GM18502 (cell line): ENCODE measurements at regions not wholly inside any gene's neighbourhood (a gene's known extent, or its start where the extent isn't known, plus 50 kb on each side); places are given as distances from the start of the nearest gene placed in this dataset.

Experiments used
- ATAC-seq: cut with Tn5 transposase; IDR thresholded peaks from one replicate; pipeline ENCODE4 v1.9.1; 2021; ENCODE audit warnings: mild to moderate bottlenecking; ENCODE audit not compliant: unreplicated experiment, poor library complexity

DNA sequence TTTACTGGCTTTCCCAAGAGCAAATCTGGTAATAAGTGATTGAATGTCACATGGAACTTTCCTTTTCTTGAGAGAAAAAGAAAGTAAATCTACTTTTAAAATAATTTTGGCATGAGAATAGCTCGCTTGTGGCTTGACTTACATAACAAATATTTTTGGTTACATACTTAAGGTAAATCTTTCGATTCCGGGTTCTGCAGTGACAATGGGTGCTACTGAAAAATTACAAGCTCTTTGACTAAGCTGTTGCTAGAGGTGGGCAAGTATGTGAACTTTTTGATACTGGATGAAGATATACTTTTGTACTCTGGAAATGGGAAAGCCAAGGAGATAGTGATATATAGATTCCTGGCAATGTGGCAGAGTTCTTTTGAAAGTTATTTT is 51.9 kb upstream of the OTOL1 start:
- no peak for ATAC-seq

- no peak for ATAC-seq
These were observed 52.5 kb upstream of the OTOL1 start for GRCh38 chr3:161443921-161444693.

DNA sequence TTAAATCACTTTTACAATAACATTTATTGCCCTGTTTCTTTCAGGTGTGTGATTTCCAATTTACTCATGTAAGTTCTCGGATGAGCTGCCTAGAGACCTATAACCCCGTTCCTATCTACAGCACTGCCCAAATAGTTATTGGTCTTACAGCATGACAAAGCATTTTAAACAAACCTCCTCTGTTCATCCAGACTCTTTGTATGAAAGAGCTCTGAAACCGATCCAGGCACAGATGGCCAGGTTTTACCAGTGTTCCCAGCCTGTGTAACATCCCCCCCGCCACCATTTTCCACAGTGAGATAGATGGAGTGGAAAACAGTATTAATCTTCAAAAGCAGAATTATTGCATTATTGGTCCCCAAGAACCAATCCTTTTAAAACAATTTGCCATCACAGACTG is 59.0 kb upstream of the SPTSSB start:
- no peak for ATAC-seq

- ATAC-seq = no peak
These were observed 56.0 kb upstream of the SPTSSB start for GRCh38 chr3:161427347-161427746.

DNA sequence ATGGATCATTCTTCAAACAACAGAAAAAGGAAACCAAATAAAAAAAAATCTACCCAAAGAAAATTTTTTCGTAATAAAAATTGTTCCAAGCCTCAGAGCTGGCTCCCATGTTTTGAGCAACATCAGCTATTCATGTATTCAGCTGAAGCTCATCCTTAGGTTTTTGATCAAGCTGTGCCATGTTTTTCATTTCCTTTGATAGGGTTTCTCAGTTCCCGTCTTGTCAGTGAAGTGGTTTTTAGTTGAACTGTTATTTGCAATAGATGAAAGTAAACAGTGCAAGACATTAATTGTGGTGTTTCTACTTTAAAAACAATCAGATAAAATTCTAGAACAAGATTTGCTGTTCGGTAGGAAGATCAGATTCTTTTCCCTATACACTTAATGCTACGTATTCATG is 55.4 kb upstream of the SPTSSB start:
- no peak for ATAC-seq

- ATAC-seq = peak; percentile 64
These were observed 52.7 kb upstream of the SPTSSB start for GRCh38 chr3:161423911-161424522.

DNA sequence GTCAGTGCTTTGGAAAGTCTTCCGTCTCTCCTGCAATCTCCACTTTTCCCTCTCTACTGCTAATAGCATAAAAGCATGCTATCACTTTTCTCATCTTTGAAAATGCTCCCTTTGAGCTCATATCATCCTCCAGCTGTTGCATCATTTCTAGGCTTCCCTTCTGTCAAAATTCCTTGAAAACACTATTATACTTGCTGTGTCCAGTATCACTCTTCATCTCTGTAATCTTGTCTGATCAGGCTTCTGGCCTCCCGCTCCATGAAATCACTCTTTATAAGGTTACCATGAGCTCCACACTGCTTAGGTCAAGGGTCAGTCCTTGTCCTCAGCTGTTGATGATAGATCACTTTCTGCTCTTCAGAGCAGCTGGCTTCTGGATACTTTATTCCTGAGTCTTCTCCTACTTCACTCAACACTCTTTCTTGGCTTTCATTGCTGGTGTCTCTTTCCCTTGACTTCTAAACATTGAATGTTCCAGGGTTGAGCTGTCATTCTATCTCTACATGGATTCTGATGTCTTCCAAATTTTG is 50.9 kb upstream of the SPTSSB start:
- no peak for ATAC-seq
